Neuronal stem cell (in vitro differentiated cells): ENCODE measurements at regions not wholly inside any gene's neighbourhood (a gene's known extent, or its start where the extent isn't known, plus 50 kb on each side); places are given as distances from the start of the nearest gene placed in this dataset.

ENCODE experiments used
- DNase-seq: peaks from one replicate; pipeline ENCODE4 v3.0.0-alpha.2; 2013; ENCODE audit warnings: low spot score
- H2AFZ ChIP-seq: one replicate; pipeline ENCODE4 v1.6.1; 2013; ENCODE audit warnings: mild to moderate bottlenecking, low read length, inconsistent platforms
- H2AK5ac ChIP-seq: 2 replicates; pipeline ENCODE4 v1.6.1; 2013; ENCODE audit warnings: low read depth, mild to moderate bottlenecking, inconsistent platforms, low read length, moderate library complexity, mixed read lengths
- H2BK120ac ChIP-seq: 2 replicates; pipeline ENCODE4 v1.6.1; 2013; ENCODE audit warnings: low read depth, mild to moderate bottlenecking, inconsistent platforms, low read length, moderate library complexity, mixed read lengths
- H2BK12ac ChIP-seq: one replicate; pipeline ENCODE4 v1.6.1; 2013; ENCODE audit warnings: low read length, inconsistent platforms
- H2BK15ac ChIP-seq: 2 replicates; pipeline ENCODE4 v1.6.1; 2013; ENCODE audit warnings: mild to moderate bottlenecking, low read length, inconsistent platforms, mixed read lengths
- H2BK5ac ChIP-seq: one replicate; pipeline ENCODE4 v1.6.1; 2013; ENCODE audit warnings: inconsistent platforms, mild to moderate bottlenecking, low read length, moderate library complexity
- H3K14ac ChIP-seq: one replicate; pipeline ENCODE4 v1.6.1; 2013; ENCODE audit warnings: low read length, inconsistent platforms
- H3K18ac ChIP-seq: 2 replicates; pipeline ENCODE4 v1.6.1; 2013; ENCODE audit warnings: low read length, inconsistent platforms
- H3K23ac ChIP-seq: 2 replicates; pipeline ENCODE4 v1.6.1; 2013; ENCODE audit warnings: low read depth, mild to moderate bottlenecking, mixed read lengths, low read length, inconsistent platforms; ENCODE audit not compliant: poor library complexity
- H3K27ac ChIP-seq: replicated peaks from 3 replicates; pipeline ENCODE4 v1.5.1; 2013; ENCODE audit warnings: low read length, inconsistent platforms
- H3K27me3 ChIP-seq, 3 experiments: 2 replicates each; pipeline ENCODE4 v1.6.1; 2013; ENCODE audit warnings: low read length in 3 of 3, mild to moderate bottlenecking in 2 of 3, inconsistent platforms in 1 of 3, low read depth in 1 of 3, mixed read lengths in 1 of 3, moderate library complexity in 1 of 3; ENCODE audit not compliant: control insufficient read depth in 3 of 3, insufficient read depth in 3 of 3
- H3K36me3 ChIP-seq, 2 donors: replicated peaks in 1 of 2; 2 replicates each; pipeline ENCODE4 v1.6.1; 2013; ENCODE audit warnings: low read length in 2 of 2; ENCODE audit not compliant: control insufficient read depth in 2 of 2, insufficient read depth in 2 of 2
- H3K4ac ChIP-seq: 2 replicates; pipeline ENCODE4 v1.6.1; 2013; ENCODE audit warnings: inconsistent platforms, mild to moderate bottlenecking, low read length, moderate library complexity
- H3K4me1 ChIP-seq, 2 donors: 1 replicate in 1 of 2; 2 replicates in 1 of 2; pipeline ENCODE4 v1.6.1; 2013; ENCODE audit warnings: low read length in 2 of 2, low read depth in 1 of 2; ENCODE audit not compliant: control insufficient read depth in 2 of 2, insufficient read depth in 1 of 2
- H3K4me2 ChIP-seq: one replicate; pipeline ENCODE4 v1.6.1; 2013; ENCODE audit warnings: mild to moderate bottlenecking, low read length, inconsistent platforms; ENCODE audit not compliant: insufficient read depth, poor library complexity, severe bottlenecking
- H3K4me3 ChIP-seq, 2 donors: 2 replicates each; pipeline ENCODE4 v1.5.1; 2013; ENCODE audit warnings: low read length in 2 of 2, mild to moderate bottlenecking in 2 of 2, inconsistent platforms in 1 of 2, moderate library complexity in 1 of 2
- H3K79me1 ChIP-seq: one replicate; pipeline ENCODE4 v1.6.1; 2013; ENCODE audit warnings: low read depth, mild to moderate bottlenecking, inconsistent platforms, low read length, moderate library complexity
- H3K9ac ChIP-seq: one replicate; pipeline ENCODE4 v1.6.1; 2013; ENCODE audit warnings: mild to moderate bottlenecking, low read depth, low read length, inconsistent platforms; ENCODE audit not compliant: poor library complexity
- H3K9me3 ChIP-seq, 2 donors: replicated peaks in 1 of 2; 2 replicates each; pipeline versions ENCODE3 to v1.6.1; 2013; ENCODE audit warnings: low read length in 2 of 2, mild to moderate bottlenecking in 2 of 2, inconsistent platforms in 1 of 2, low read depth in 1 of 2, mixed read lengths in 1 of 2, moderate library complexity in 1 of 2; ENCODE audit not compliant: control insufficient read depth in 2 of 2, insufficient read depth in 1 of 2
- H4K8ac ChIP-seq: one replicate; pipeline ENCODE4 v1.6.1; 2013; ENCODE audit warnings: low read depth, mild to moderate bottlenecking, inconsistent platforms, low read length, moderate library complexity
- H4K91ac ChIP-seq: one replicate; pipeline ENCODE4 v1.6.1; 2013; ENCODE audit warnings: low read length, low read depth, mild to moderate bottlenecking, inconsistent platforms; ENCODE audit not compliant: poor library complexity
- WGBS, 2 donors: extraction: QIAGEN DNeasy Blood & Tissue Kit; methylation state at CpG; one replicate each; pipeline ENCODE4 v1.1.7; 2013; ENCODE audit warnings: missing lambda C conversion rate in 2 of 2, mixed read lengths in 1 of 2; ENCODE audit not compliant: insufficient read length in 2 of 2, insufficient replicate concordance in 1 of 2; ENCODE audit errors: extremely low coverage in 2 of 2; 5-methylcytosine and 5-hydroxymethylcytosine counted together

GRCh38 chr3:144687862-144688261 is 716.2 kb downstream of the DIPK2A start:
- Histone ChIP-seq H4K91ac (no peak overlapping the region), H4K8ac (no peak overlapping the region), H3K23ac (no peak overlapping the region), H2BK12ac (no peak overlapping the region), H3K4me2 (no peak overlapping the region), H3K9me3 (peaks cover 0 to 5% of the 10 kb centered on the region in 2 donors), H2AK5ac (no peak overlapping the region), H2BK15ac (no peak overlapping the region), H3K4me1 (peaks cover 0 to 2% of the 10 kb centered on the region in 2 donors), H3K18ac (no peak overlapping the region), H2AFZ (no peak overlapping the region), H3K4me3 (no peak overlapping the region), H3K14ac (no peak overlapping the region), H3K79me1 (no peaks in the 10 kb centered on the region), H3K27me3 (no peaks in the 10 kb centered on the region), H3K4ac (no peak overlapping the region), H2BK120ac (no peak overlapping the region), H2BK5ac (no peak overlapping the region), H3K27ac (no peak overlapping the region), H3K9ac (no peak overlapping the region), H3K36me3 (no peaks in the 10 kb centered on the region)
- no peak for DNase-seq
- WGBS, 2 donors: no CpG with 5 or more reads among the region's 4 CpGs

GRCh38 chr3:144692488-144692887 is 720.9 kb downstream of the DIPK2A start:
- Histone ChIP-seq H3K9me3 (peaks cover 0 to 5% of the 10 kb centered on the region in 2 donors), H2BK12ac (no peak overlapping the region), H3K4me3 (no peak overlapping the region), H3K4ac (no peak overlapping the region), H3K18ac (no peak overlapping the region), H3K79me1 (no peaks in the 10 kb centered on the region), H3K36me3 (no peaks in the 10 kb centered on the region), H3K27ac (no peak overlapping the region), H3K14ac (no peak overlapping the region), H3K9ac (no peak overlapping the region), H2AK5ac (no peak overlapping the region), H3K23ac (no peak overlapping the region), H4K8ac (no peak overlapping the region), H3K27me3 (no peaks in the 10 kb centered on the region), H3K4me1 (peaks cover 0 to 2% of the 10 kb centered on the region in 2 donors), H2BK15ac (no peak overlapping the region), H2BK120ac (no peak overlapping the region), H3K4me2 (no peak overlapping the region), H2BK5ac (no peak overlapping the region), H2AFZ (no peak overlapping the region), H4K91ac (no peak overlapping the region)
- no CpG with 5 or more reads among the region's 4 CpGs for WGBS, 2 donors
- no peak for DNase-seq

GRCh38 chr3:144708437-144708836 is 736.8 kb downstream of the DIPK2A start:
- Histone ChIP-seq H3K27ac (no peak overlapping the region), H3K14ac (no peak overlapping the region), H3K4me2 (no peak overlapping the region), H3K36me3 (no peaks in the 10 kb centered on the region), H3K23ac (no peak overlapping the region), H3K4me3 (no peak overlapping the region), H3K4me1 (peaks cover 0 to 2% of the 10 kb centered on the region in 2 donors), H2BK12ac (no peak overlapping the region), H3K9me3 (no peaks in the 10 kb centered on the region), H2BK5ac (no peak overlapping the region), H2AFZ (no peak overlapping the region), H3K79me1 (no peaks in the 10 kb centered on the region), H4K8ac (no peak overlapping the region), H2AK5ac (no peak overlapping the region), H2BK120ac (no peak overlapping the region), H3K27me3 (no peaks in the 10 kb centered on the region), H2BK15ac (no peak overlapping the region), H3K4ac (no peak overlapping the region), H3K18ac (no peak overlapping the region), H3K9ac (no peak overlapping the region), H4K91ac (no peak overlapping the region)
- DNase-seq: no peak
- WGBS, 2 donors: no CpG with 5 or more reads among the region's 1 CpG

GRCh38 chr3:144737281-144737680 is 765.7 kb downstream of the DIPK2A start:
- no peak overlapping the region for H3K27ac ChIP-seq
- H2BK12ac ChIP-seq: no peak overlapping the region
- H2BK120ac ChIP-seq: no peak overlapping the region
- no peak overlapping the region for H3K18ac ChIP-seq
- H2AFZ ChIP-seq: peak overlapping the region; percentile 30
- H3K79me1 ChIP-seq: no peaks in the 10 kb centered on the region
- no peaks in the 10 kb centered on the region for H3K9me3 ChIP-seq
- WGBS, 2 donors: no CpG with 5 or more reads among the region's 7 CpGs
- no peak overlapping the region for H3K9ac ChIP-seq
- no peak overlapping the region for H3K14ac ChIP-seq
- no peak overlapping the region for H3K23ac ChIP-seq
- no peak overlapping the region for H3K4me3 ChIP-seq
- no peak overlapping the region for H2BK5ac ChIP-seq
- no peak overlapping the region for H2BK15ac ChIP-seq
- H4K8ac ChIP-seq: no peak overlapping the region
- no peak overlapping the region for H4K91ac ChIP-seq
- no peak overlapping the region for H3K4me2 ChIP-seq
- H2AK5ac ChIP-seq: no peak overlapping the region
- H3K36me3 ChIP-seq: no peaks in the 10 kb centered on the region
- DNase-seq: no peak
- H3K27me3 ChIP-seq: no peaks in the 10 kb centered on the region
- no peaks in the 10 kb centered on the region for H3K4me1 ChIP-seq
- H3K4ac ChIP-seq: no peak overlapping the region
